GM18511 (cell line): ENCODE measurements at regions not wholly inside any gene's neighbourhood (a gene's known extent, or its start where the extent isn't known, plus 50 kb on each side); places are given as distances from the start of the nearest gene placed in this dataset.

Source experiments
- ATAC-seq: cut with Tn5 transposase; IDR thresholded peaks from one replicate; pipeline ENCODE4 v1.9.1; 2021; ENCODE audit warnings: mild to moderate bottlenecking, moderate library complexity; ENCODE audit not compliant: unreplicated experiment

GRCh38 chr13:34103854-34104253 lies 285.9 kb downstream of the RFC3 start:
- ATAC-seq, result no peak

GRCh38 chr13:34104853-34105252 lies 286.9 kb downstream of the RFC3 start:
- no peak for ATAC-seq

- no peak for ATAC-seq
Observed at GRCh38 chr13:34107806-34108205, 289.9 kb downstream of the RFC3 start.

- no peak for ATAC-seq
Observed at GRCh38 chr13:34108410-34108809, 290.5 kb downstream of the RFC3 start.

- ATAC-seq, result no peak
Observed at GRCh38 chr13:34114581-34114980, 296.6 kb downstream of the RFC3 start.

- ATAC-seq, result no peak
Observed at GRCh38 chr13:34116651-34117050, 298.7 kb downstream of the RFC3 start.

GRCh38 chr13:34124666-34125306 lies 306.8 kb downstream of the RFC3 start:
- no peak for ATAC-seq

GRCh38 chr13:34127523-34127922 lies 309.6 kb downstream of the RFC3 start:
- no peak for ATAC-seq

- ATAC-seq, result no peak
Observed at GRCh38 chr13:34128661-34129060, 310.7 kb downstream of the RFC3 start.

- no peak for ATAC-seq
Observed at GRCh38 chr13:34129436-34129835, 311.5 kb downstream of the RFC3 start.

- no peak for ATAC-seq
Observed at GRCh38 chr13:34137200-34137599, 319.3 kb downstream of the RFC3 start.

GRCh38 chr13:34139660-34140227 lies 321.8 kb downstream of the RFC3 start:
- no peak for ATAC-seq

- no peak for ATAC-seq
Observed at GRCh38 chr13:34143637-34144036, 325.7 kb downstream of the RFC3 start.

- no peak for ATAC-seq
Observed at GRCh38 chr13:34144142-34144541, 326.2 kb downstream of the RFC3 start.

- no peak for ATAC-seq
Observed at GRCh38 chr13:34145061-34145460, 327.1 kb downstream of the RFC3 start.

GRCh38 chr13:34148359-34148758 lies 330.4 kb downstream of the RFC3 start:
- no peak for ATAC-seq

GRCh38 chr13:34151885-34152284 lies 333.9 kb downstream of the RFC3 start:
- no peak for ATAC-seq

- no peak for ATAC-seq
Observed at GRCh38 chr13:34152409-34152808, 334.5 kb downstream of the RFC3 start.

GRCh38 chr13:34152996-34153395 lies 335.0 kb downstream of the RFC3 start:
- ATAC-seq, result no peak

GRCh38 chr13:34153428-34154180 lies 335.7 kb downstream of the RFC3 start:
- no peak for ATAC-seq

GRCh38 chr13:34155931-34156607 lies 338.1 kb downstream of the RFC3 start:
- ATAC-seq, result no peak
